Loucy (cell line): ENCODE measurements at regions not wholly inside any gene's neighbourhood (a gene's known extent, or its start where the extent isn't known, plus 50 kb on each side); places are given as distances from the start of the nearest gene placed in this dataset.
"Not testable (repeated sequence)": the region's sequence is repeated elsewhere in the genome, so short reads cannot be mapped to it uniquely, and the experiment has no call there.

Experiments used
- CTCF ChIP-seq: fragments of 200-600 bp; sonication (generic); conservative IDR thresholded peaks from 2 replicates; pipeline ENCODE4 v1.5.1; 2014; ENCODE audit warnings: mild to moderate bottlenecking, antibody characterized with exemption, low read length
- EZH2phosphoT487 ChIP-seq: fragments of 200-600 bp; IDR thresholded peaks from 2 replicates; pipeline ENCODE4 v1.6.1; 2018; ENCODE audit warnings: antibody characterized with exemption, mild to moderate bottlenecking, moderate library complexity, borderline replicate concordance

GRCh38 chr14:53216478-53216877, 63.4 kb upstream of the DDHD1 start:
- not testable (repeated sequence) for TF ChIP-seq CTCF, EZH2phosphoT487
